Caki2 (cell line): ENCODE measurements at regions not wholly inside any gene's neighbourhood (a gene's known extent, or its start where the extent isn't known, plus 50 kb on each side); places are given as distances from the start of the nearest gene placed in this dataset.
A peak's percentile ranks its signal among the peaks of the same experiment; 100 is the strongest.
"Not testable (repeated sequence)": the region's sequence is repeated elsewhere in the genome, so short reads cannot be mapped to it uniquely, and the experiment has no call there.

Source experiments
- DNase-seq: peaks from one replicate; pipeline ENCODE4 v3.0.0-alpha.2; 2015; ENCODE audit warnings: low read depth
- in situ Hi-C: cut with HindIII; loops from 2 replicates; pipeline ENCODE4 v1.10.0; 2016; ENCODE audit warnings: low sequenced_read_pairs, low pct_unique_long_range_greater_than_20kb, mixed read lengths

DNA sequence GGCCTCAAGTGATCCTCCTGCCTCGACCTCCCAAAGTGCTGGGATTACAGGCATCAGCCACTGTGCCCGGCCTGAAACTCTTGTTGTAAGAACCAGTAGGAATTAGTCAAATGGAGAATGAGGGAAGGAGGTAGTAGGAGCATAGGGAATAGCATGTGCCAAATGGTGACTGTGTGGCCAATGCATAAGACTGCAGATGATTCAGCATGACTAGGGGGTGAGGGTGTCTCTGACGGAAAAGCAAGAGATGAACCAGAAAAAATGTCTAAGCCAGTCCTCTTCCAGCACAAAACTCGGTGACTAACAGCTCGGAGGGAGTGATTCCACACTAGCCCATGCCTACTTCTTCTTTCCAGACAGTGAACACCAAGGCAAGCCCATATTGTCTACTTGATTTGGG is 58.2 kb upstream of the DUSP21 start:
- in situ Hi-C loops: no loop called here
- DNase-seq: peak; percentile 21

DNA sequence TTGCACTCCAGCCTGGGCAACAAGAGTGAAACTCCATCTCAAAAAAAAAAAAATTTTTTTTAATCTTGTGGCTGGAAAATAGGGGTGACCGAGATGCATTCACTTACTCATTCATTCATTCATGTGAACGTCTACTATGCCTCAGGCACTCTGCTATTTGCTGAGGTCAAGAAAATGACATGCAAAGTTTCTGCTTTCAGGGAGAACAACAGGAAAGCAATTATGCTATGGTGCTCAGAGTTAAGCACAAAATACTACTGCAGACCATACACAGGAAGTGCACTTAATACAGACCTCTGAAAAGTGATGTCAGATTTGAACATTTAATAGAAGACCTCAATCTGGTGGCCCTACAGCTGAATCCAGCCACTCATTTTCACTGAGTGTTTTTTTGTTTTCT is 59.6 kb upstream of the DUSP21 start:
- DNase-seq: no peak
- in situ Hi-C loops: no loop called here

DNA sequence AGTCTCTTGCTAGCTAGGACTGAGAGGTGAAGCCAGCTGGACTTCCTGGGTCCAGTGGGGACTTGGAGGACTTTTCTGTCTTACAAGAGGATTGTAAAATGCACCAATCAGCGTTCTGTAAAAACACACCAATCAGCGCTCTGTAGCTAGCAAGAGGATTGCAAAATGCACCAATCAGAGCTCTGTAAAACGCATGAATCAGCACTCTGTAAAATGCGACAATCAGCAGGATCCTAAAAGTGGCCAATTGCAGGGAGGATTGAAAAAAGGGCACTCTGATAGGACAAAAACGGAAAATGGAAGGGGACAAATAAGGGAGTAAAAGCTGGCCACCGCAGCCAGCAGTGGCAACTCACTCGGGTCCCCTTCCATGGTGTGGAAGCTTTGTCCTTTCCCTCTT is 65.6 kb upstream of the DUSP21 start:
- DNase-seq: no peak
- in situ Hi-C loops: no loop called here

DNA sequence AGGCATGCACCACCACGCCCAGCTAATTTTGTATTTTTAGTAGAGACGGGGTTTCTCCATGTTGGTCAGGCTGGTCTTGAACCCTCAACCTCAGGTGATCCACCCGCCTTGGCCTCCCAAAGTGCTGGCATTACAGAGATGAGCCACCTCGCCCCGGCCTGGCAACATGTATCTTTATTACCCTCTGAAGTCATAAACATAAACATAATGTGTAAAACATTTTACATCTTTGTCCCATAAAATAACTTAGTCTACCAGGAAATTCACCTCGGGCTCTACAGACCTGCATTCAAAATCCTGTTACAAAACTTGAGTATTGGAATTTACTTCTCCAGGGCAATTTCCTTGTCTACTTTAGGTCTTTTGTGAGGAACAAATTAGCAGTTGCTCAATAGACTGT is 68.1 kb upstream of the DUSP21 start:
- no peak for DNase-seq
- in situ Hi-C loops: no loop called here

DNA sequence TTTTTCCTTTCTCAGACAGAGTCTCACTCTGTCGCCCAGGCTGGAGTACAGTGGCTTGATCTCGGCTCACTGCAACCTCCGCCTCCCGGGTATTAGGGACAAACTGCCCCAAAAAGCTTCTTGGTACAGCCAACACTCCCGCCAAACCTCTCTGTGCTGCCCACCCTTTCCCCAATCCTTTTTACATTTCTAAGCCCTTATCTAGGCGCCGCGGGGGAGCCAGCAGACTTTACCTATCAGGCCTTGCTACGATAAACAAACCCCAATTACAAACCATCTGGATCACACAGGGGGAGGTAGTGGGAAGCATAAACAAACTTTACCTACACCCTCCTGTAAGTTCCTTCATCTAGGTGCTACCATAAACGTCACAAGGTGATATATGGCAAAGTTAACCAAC is 69.8 kb upstream of the DUSP21 start:
- DNase-seq, in situ Hi-C loops: not testable (repeated sequence)

DNA sequence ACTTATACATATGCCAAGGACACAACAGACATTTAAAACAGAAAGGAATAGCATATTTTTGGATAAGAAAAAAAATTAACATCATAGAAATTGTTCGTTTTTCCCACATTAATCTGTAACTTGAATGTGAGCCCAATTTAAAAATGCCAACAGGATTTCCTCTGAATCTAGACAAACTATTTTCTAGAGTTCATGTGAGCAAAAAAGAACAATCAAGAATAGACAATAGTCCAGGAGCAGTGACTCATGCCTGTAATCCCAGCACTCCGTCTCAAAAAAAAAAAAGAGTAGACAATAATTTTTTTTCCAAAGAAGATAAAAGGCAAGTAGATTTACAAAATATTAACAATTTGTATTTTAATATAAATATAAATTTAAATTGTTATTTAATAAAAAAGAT is 73.7 kb upstream of the DUSP21 start:
- in situ Hi-C loops: no loop called here
- no peak for DNase-seq

DNA sequence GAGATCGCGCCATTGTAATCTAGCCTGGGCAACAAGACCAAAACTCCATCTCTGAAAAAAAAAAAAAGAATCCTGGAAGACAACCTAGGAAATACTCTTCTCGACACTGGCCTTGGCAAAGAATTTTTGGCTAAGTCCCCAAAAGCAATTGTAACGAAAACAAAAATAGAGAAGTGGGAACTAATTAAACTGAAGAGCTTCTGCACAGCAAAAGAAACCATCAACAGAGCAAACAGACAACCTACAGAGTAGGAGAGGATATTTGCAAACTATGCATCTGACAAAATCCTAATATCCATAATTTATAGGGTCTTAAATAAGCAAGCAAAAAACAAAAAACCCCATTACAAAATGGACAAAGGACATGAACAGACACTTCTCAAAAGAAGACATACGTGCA is 76.5 kb upstream of the DUSP21 start:
- in situ Hi-C loops: no loop called here
- DNase-seq: no peak

DNA sequence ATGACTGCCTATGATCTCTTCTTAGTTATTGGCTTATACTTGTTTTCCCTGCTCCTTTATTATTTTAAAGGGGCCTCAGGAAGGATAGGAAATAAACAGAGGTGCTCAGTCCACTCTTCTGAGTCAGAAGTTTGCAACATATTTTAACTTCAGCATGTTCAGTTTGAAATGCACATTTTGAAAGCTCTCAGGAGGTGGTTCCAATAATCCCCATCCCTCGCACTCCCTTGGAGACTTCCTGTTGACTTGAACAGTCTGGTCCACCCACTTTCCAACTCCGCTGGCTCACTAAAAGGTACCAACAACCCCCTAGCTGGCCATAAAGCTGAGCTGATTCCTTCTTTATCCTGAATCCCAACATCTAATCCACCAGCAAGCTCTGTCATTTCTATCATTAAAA is 78.3 kb upstream of the DUSP21 start:
- in situ Hi-C loops: no loop called here
- no peak for DNase-seq

DNA sequence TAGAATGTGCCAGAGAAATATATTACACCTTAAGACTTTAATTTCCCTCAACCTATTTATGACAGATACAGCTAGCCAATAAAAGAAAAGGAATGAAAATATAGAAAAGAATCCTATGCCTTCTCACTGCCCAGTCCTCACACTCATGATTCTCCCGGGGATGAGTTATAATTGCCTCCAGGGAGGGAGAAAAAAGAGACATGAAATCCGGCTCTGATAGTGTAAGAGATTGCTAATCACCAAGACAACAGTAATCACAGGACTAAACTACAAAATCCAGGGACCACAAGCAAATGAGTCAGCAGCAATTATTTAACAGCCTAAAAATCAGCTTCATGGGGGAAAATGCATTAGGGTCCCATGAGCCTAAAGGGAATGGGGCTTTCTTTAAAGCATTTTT is 95.9 kb upstream of the DUSP21 start:
- in situ Hi-C loops: no loop called here
- peak; percentile 12 for DNase-seq

DNA sequence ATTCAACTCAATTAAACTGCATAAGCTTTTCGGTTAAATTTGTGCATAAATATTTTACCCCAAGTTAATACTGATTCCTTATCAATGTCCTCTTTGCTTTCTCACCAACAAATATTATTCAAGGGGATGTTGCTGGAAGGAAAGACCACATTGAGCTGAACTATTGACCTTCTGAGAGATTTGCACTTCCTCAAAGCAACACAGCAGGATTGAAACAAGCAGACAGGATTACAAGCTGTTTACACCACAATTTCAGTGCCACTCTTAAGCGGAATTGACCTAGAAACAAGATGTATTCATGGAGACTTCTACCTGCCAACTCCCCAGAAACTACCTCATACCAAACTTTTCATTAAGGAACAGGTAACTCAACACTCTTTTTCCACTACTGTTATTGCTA is 96.5 kb upstream of the DUSP21 start:
- in situ Hi-C loops: no loop called here
- no peak for DNase-seq

DNA sequence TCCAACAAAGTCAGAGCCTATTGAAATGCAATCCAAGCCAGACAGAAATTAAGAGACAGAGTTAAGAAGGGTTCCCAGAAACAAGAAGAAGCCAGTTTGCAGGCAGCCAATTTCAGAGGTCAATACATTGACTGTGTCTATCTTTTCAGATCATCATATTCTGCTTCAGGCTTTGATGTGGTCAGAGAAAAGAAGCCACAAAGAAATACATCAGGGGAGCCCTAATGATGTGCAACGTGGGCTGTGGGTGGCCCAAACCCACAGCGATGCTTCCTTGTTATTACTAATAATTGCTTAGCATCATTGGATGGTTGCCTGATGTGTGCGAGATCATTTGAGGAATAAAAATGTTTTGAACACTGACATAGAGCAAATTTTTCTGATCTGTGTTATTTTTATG is 99.0 kb upstream of the DUSP21 start:
- no peak for DNase-seq
- in situ Hi-C loops: no loop called here

DNA sequence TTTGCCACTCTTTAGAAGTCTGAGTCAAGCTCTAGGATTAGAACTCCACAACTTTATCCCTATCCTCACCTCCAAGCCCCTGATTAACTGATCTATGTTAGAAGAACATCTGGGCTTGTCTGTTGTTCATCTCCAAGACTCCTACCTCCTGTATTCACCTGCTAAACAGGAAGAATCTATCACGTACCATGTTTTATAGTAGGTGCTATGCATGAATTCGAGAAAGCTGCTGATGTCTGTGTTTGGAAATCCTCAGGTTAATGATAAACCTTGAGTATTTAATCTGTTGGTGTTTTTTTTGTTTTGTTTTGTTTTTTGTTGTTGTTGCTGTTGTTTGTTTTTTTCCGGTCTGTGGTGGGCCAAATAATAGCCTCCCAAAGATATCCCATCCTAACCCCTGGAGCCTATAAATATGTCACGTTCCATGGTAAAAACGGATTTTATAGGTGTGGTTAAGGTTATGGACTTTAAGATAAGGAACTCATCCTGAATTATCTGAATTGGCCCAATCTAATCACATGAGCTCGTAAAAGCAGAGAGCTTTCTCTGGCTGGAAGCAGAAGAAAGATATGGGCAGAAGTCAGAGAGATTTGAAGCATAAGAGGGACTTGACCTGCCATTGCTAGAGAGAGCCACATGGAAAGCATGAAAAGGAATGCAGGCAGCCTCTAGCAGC is 101.2 kb upstream of the DUSP21 start:
- DNase-seq: no peak
- in situ Hi-C loops: no loop called here

DNA sequence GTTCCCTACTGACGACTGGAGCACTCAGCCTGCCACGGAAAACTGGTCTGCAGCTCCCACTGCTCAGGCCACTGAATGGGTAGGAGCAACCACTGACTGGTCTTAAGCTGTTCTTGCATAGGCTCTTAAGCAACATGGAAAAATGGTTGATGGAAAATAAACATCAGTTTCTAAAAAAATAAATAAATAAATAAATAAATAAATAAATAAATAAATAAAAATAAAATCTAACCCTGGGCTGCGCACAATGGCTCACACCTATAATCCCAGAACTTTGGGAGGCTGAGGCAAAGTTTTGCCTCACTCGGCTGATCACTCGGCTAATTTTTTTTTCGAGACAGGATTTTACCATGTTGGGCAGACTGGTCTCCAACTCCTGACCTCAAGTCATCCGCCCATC is 102.0 kb upstream of the DUSP21 start:
- in situ Hi-C loops, DNase-seq: not testable (repeated sequence)

DNA sequence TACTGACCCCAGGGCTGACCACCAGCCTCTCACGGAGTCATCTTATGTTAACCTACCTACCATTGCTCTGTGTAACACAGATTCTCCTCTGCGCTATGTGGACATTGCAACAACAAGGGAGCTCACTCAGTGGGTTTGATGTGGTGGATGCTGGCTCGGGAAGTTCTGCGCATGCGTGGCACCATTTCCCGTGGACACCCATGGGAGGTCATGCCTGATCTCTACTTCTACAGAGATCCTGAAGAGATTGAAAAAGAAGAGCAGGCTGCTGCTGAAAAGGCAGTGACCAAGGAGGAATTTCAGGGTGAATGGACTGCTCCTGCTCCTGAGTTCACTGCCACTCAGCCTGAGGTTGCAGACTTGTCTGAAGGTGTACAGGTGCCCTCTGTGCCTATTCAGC is 102.4 kb upstream of the DUSP21 start:
- in situ Hi-C loops, DNase-seq: not testable (repeated sequence)

DNA sequence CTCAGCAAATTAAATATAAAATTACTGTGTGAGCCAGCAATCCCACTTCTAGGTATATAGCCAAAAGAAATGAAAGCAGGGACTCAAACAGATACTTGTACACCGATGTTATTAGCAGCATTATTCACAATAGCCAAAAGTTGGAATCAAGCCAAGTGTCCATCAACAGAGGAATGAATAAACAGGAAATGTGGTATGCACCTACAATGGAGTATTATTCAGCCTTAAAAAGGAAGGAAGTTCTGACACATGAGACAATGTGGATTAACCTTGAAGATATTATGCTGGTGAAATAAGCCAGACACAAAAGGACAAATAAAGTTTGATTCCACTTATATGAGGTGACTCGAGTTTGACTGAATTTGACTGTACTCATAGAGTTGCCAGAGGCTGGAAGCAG is 108.3 kb upstream of the DUSP21 start:
- DNase-seq: no peak
- in situ Hi-C loops: no loop called here

DNA sequence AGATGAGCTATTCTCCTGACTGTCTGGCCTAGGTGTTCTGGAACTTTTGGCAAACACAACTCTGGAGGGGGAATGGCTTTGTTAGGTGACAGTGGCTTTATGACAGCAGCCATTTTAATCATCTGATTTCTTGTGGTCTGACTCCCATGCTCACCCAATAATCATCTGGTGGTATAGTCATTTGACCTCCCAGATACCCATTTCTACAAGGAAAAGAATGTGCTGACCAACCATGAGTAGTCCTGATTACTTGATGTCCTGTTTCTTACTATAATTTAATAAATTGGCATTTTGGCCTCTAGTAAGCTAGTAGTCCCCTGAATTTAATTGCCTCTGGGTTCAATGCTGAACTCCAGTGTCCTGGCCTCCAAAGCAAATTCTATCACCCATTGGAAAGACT is 109.9 kb upstream of the DUSP21 start:
- peak; percentile 15 for DNase-seq
- in situ Hi-C loops: no loop called here

DNA sequence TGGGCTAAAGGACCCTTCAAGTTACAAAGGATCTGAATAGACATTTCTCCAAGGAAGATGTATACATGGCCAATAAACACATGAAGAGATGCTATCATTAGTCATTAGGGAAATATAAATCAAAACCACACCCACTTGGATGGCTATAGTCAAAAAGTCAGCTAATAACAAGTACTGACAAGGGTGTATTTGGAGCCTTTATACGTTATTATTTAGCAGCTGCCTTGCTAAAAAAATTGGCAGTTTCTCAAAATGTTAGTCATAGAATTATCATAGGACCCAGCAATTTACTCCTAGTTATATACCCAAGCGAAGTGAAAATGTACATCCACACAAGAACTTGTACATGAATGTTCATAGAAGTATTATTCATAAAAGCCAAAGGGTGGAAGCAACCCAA is 112.7 kb upstream of the DUSP21 start:
- no peak for DNase-seq
- in situ Hi-C loops: no loop called here

DNA sequence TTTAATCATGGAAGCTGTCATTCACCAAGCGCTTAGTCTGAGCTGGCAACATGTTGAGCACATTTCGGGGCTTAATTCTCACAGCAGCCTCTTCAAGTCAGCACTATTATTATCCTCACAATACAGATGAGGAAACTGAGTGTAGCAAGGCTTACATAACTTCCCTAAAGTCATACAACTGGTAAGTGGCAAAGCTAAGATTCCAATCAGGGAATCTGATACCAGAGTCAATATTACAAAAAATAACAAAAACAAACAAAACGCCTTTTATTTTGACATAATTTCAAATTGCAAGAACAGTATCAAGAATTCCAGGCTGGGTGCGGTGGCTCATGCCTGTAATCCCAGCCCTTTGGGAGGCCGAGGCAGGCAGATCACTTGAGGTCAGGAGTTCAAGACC is 120.4 kb upstream of the DUSP21 start:
- no peak for DNase-seq
- in situ Hi-C loops: no loop called here

DNA sequence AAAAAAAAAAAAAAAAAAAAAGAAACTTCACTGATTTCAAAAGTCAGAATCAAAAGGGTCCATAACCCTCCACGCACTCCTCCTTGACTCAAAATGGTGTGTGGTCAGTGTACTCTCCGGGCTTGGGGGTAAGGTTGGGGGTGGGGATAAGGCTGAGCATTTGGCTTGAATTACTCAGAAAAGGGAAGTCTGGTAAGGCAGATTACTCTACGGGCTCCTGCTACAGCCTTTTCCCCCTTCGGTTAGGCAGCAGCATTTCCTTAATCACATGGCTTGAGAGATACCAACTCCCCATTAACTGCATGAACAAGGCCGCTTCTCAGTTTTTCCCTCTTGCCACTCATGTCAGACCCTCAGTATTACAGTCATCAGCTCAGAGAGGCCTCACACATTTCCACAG is 135.4 kb upstream of the DUSP21 start:
- no peak for DNase-seq
- in situ Hi-C loops: no loop called here

DNA sequence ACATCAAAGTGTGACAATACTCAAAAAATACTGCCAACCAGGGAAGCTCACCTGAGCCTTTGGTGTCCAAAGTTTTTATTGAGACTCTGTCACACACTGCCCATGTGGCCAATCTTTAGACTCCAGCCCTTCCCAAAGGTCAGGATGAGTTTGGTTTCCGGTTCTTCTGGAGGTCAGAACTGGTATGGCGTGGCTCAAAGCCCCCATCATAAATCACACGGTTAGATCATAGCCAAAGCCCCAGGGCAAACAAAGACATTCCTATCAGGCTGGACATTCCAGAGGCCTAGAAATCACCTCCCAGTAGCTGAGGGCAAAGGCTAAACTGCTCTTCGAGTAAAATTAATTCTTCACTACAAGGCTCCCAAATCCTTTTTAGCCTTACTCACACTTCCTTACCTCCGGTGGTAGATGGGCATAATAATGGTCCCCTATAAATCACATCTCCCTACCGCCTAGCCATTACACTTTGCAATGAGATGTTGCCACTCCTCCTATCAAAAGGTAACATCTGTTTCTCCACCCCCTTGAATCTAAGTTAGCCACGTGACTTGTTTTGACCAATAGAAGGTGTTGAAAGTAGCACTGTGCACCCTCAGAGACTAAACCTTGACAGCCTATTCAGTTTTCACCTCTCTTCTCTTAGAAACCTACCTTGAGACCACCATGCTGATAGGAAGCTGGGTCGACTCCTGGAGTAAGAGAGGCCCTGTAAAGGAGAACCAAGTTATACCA is 137.8 kb upstream of the DUSP21 start:
- peak; percentile 74 for DNase-seq
- in situ Hi-C loops: no loop called here
